ENCODE measurements at regions not wholly inside any gene's neighbourhood (a gene's known extent, or its start where the extent isn't known, plus 50 kb on each side); places are given as distances from the start of the nearest gene placed in this dataset.

DNA sequence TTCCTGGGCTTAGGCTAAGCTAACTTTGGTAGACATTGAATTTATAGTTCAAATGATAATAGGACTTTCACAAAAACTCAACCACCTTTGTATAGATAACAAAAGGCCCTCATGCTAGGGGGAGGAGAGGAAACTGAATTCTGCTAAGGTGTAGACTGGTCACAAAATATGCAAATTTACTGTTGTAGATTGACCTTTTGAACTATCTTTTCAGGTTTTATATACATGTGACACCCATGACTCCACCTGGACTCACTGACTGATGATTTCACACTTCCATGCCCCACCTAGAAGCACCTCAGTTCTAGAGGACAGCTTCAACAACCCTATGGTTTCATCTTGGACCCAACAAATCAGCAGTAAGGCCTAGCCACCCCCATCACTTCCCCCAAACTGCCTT is 165.7 kb downstream of the CEMIP2 start:
- TF ChIP-seq CTCF (IDR thresholded peaks at IDR 0.05; ENCODE audit: low read depth, low read length): no peak
- TF ChIP-seq MAX (IDR thresholded peaks at IDR 0.05; ENCODE audit: low read depth, low read length): no peak

Data from NB4 (cell line).